K562 (cell line): ENCODE measurements at regions not wholly inside any gene's neighbourhood (a gene's known extent, or its start where the extent isn't known, plus 50 kb on each side); places are given as distances from the start of the nearest gene placed in this dataset.

Experiments
- ATAC-seq: fragments of 200-7000 bp; cut with Tn5 transposase; 3 replicates; pipeline ENCODE4 v1.9.1; 2020; ENCODE audit warnings: moderate library complexity
- BruUV-seq: library from RNA; stranded (reverse); fragments of 400-500 nt; replicated peaks from 2 replicates; lab custom pipeline; 2021; lab: Mats Ljungman, UMichigan
- CTCF ChIA-PET: fragments of 300-600 bp; formaldehyde crosslinking; extraction: SDS; loops from one replicate; lab custom pipeline; 2021; ENCODE audit warnings: low intra/inter-chr PET ratio; lab: Yijun Ruan, JAX
- POLR2A ChIA-PET: fragments of 300-600, 350-650 bp; sonication (Branson Sonifier 250); formaldehyde crosslinking; extraction: SDS; loops from one replicate; lab custom pipeline; 2021; ENCODE audit warnings: antibody characterized with exemption, inconsistent platforms; lab: Yijun Ruan, JAX
- DNase-seq, 4 experiments: peaks; one replicate each; pipeline versions ENCODE4 v3.0.0 to v3.0.0-alpha.2; 2011 to 2018; ENCODE audit warnings: low spot score in 3 of 4, mixed read lengths in 3 of 4; ENCODE audit errors: extremely low read depth in 1 of 4
- FAIRE-seq: peaks from 2 replicates; lab custom pipeline; 2011; peaks lifted over from hg19 to GRCh38; lab: Jason Lieb, UNC
- H2AFZ ChIP-seq: 2 replicates; pipeline ENCODE4 v1.6.0; 2011; ENCODE audit warnings: low read depth, low read length, control low read depth, inconsistent platforms
- H3K27ac ChIP-seq: fragments of 200-600 bp; 3 replicates; pipeline ENCODE4 v1.8.0; 2011; ENCODE audit warnings: low read depth, mild to moderate bottlenecking, control low read depth, inconsistent platforms, low read length, moderate library complexity, mixed read lengths; ENCODE audit errors: extremely low read depth
- H3K27me3 ChIP-seq, 2 experiments: fragments of 300-600 bp in 1 of 2; 2 replicates in 1 of 2; 3 replicates in 1 of 2; pipeline versions ENCODE4 v1.6.0 to v1.8.0; 2011; ENCODE audit warnings: inconsistent platforms in 2 of 2, low read length in 2 of 2, mild to moderate bottlenecking in 1 of 2, mixed read lengths in 1 of 2, moderate library complexity in 1 of 2; ENCODE audit not compliant: control insufficient read depth in 2 of 2, insufficient read depth in 2 of 2
- H3K36me3 ChIP-seq: fragments of 300-600 bp; 3 replicates; pipeline ENCODE4 v1.8.0; 2011; ENCODE audit warnings: mild to moderate bottlenecking, low read length, inconsistent platforms; ENCODE audit not compliant: control insufficient read depth, insufficient read depth
- H3K4me1 ChIP-seq, 2 experiments: fragments of 200-600 bp in 1 of 2; replicated peaks in 1 of 2; 2 replicates in 1 of 2; 3 replicates in 1 of 2; pipeline versions ENCODE4 v1.5.1 to v1.8.0; 2011; ENCODE audit warnings: inconsistent platforms in 2 of 2, low read length in 2 of 2, mild to moderate bottlenecking in 1 of 2, mixed read lengths in 1 of 2, moderate library complexity in 1 of 2; ENCODE audit not compliant: control insufficient read depth in 2 of 2, insufficient read depth in 2 of 2
- H3K4me2 ChIP-seq: 2 replicates; pipeline ENCODE4 v1.6.1; 2011; ENCODE audit warnings: low read length, control low read depth, inconsistent platforms, mixed read lengths; ENCODE audit not compliant: insufficient read depth
- H3K4me3 ChIP-seq: fragments of 200-600 bp; sonication (generic), shearing (Covaris generic); 2 replicates; pipeline ENCODE4 v1.5.1; 2016; ENCODE audit warnings: control low read depth, inconsistent platforms
- H3K79me2 ChIP-seq: fragments of 200-600 bp; 3 replicates; pipeline ENCODE4 v1.8.0; 2011; ENCODE audit warnings: low read length, inconsistent platforms; ENCODE audit not compliant: control insufficient read depth, insufficient read depth
- H3K9ac ChIP-seq, 2 experiments: 2 replicates each; pipeline versions ENCODE4 v1.6.0 to v1.6.1; 2011; ENCODE audit warnings: low read depth in 2 of 2, low read length in 2 of 2, control low read depth in 1 of 2, inconsistent platforms in 1 of 2, mild to moderate bottlenecking in 1 of 2, mixed read lengths in 1 of 2; ENCODE audit not compliant: insufficient read depth in 1 of 2
- H3K9me1 ChIP-seq: one replicate; pipeline ENCODE4 v1.6.0; 2011; ENCODE audit warnings: inconsistent platforms, mild to moderate bottlenecking, low read length, moderate library complexity; ENCODE audit not compliant: control insufficient read depth, insufficient read depth
- H3K9me3 ChIP-seq: replicated peaks from 2 replicates; pipeline ENCODE4 v1.5.1; 2011; ENCODE audit warnings: low read depth, low read length, inconsistent platforms; ENCODE audit not compliant: control insufficient read depth, insufficient read depth
- H4K20me1 ChIP-seq: replicated peaks from 2 replicates; pipeline ENCODE4 v1.6.1; 2011; ENCODE audit warnings: low read length, inconsistent platforms, mixed read lengths; ENCODE audit not compliant: control insufficient read depth, insufficient read depth
- FOXP4 ChIP-seq: sonication (generic); formaldehyde crosslinking; IDR thresholded peaks from 2 replicates; pipeline ENCODE4 v1.8.0; 2022; ENCODE audit warnings: mild to moderate bottlenecking, missing genetic modification reagents, borderline replicate concordance
- NEUROD1 ChIP-seq: fragments of 150-350 bp; IDR thresholded peaks from 2 replicates; pipeline ENCODE4 v1.6.1; 2014; ENCODE audit warnings: borderline replicate concordance, low read length, low read depth; ENCODE audit not compliant: partially characterized antibody
- NFE2 ChIP-seq: IDR thresholded peaks from 2 replicates; pipeline ENCODE4 v1.6.1; 2014; ENCODE audit warnings: antibody characterized with exemption, low read depth
- NFIX ChIP-seq: fragments of 250-450 bp; sonication (Bioruptor Pico); IDR thresholded peaks from 2 replicates; pipeline ENCODE4 v1.4.0; 2020; ENCODE audit warnings: low read depth, mild to moderate bottlenecking, moderate library complexity
- NR2C1 ChIP-seq, 2 experiments: fragments of 450-650 bp; IDR thresholded peaks; 2 replicates each; pipeline ENCODE4 v1.6.1; 2017; ENCODE audit warnings: mild to moderate bottlenecking in 2 of 2, antibody characterized with exemption in 1 of 2, inconsistent platforms in 1 of 2, missing compliant biosample characterization in 1 of 2, missing genetic modification characterization in 1 of 2
- POLR3G ChIP-seq: IDR thresholded peaks from 2 replicates; pipeline ENCODE4 v1.6.1; 2011; ENCODE audit not compliant: insufficient read length, insufficient replicate concordance; ENCODE audit errors: extremely low read depth
- SMARCA5 ChIP-seq: fragments of 450-650 bp; IDR thresholded peaks from 2 replicates; pipeline ENCODE4 v1.6.1; 2016
- TEAD1 ChIP-seq, 2 experiments: fragments of 450-650 bp in 1 of 2; sonication (generic) in 1 of 2; formaldehyde crosslinking; IDR thresholded peaks; 2 replicates each; pipeline versions ENCODE4 v1.4.0 to v1.8.0; 2020 to 2022; ENCODE audit warnings: mild to moderate bottlenecking in 2 of 2, missing genetic modification reagents in 1 of 2
- TFAM ChIP-seq: fragments of 250-450 bp; sonication (Bioruptor Pico); conservative IDR thresholded peaks from 2 replicates; pipeline ENCODE4 v1.5.0; 2021; ENCODE audit warnings: mild to moderate bottlenecking, moderate library complexity
- TFE3 ChIP-seq: fragments of 450-650 bp; formaldehyde crosslinking; IDR thresholded peaks from 2 replicates; pipeline ENCODE4 v1.4.0; 2020; ENCODE audit warnings: mild to moderate bottlenecking, mixed read lengths
- UBTF ChIP-seq, 2 experiments: IDR thresholded peaks; 2 replicates each; pipeline ENCODE4 v1.6.1; 2012; ENCODE audit warnings: improper control_type of control experiment in 2 of 2, low read depth in 2 of 2, low read length in 2 of 2, borderline replicate concordance in 1 of 2
- ZNF140 ChIP-seq: fragments of 250-450 bp; sonication (Bioruptor Pico); IDR thresholded peaks from 2 replicates; pipeline ENCODE4 v1.8.0; 2021; ENCODE audit warnings: moderate library complexity, mild to moderate bottlenecking, inconsistent platforms
- ZNF274 ChIP-seq: IDR thresholded peaks from 2 replicates; pipeline ENCODE4 v1.6.1; 2011; ENCODE audit warnings: low read depth, mild to moderate bottlenecking, low read length, moderate library complexity, borderline replicate concordance
- ZNF584 ChIP-seq: fragments of 200-800 bp; sonication (Bioruptor generic); IDR thresholded peaks from 2 replicates; pipeline ENCODE4 v1.6.1; 2016; ENCODE audit warnings: low read depth, mild to moderate bottlenecking, missing genetic modification characterization, missing compliant biosample characterization
- ZNF740 ChIP-seq, 3 experiments: fragments of 200-800 bp in 1 of 3; sonication (Bioruptor generic) in 1 of 3; sonication (generic) in 1 of 3; formaldehyde crosslinking in 1 of 3; IDR thresholded peaks; 2 replicates each; pipeline versions ENCODE4 v1.6.1 to v1.8.0; 2016 to 2022; ENCODE audit warnings: mild to moderate bottlenecking in 2 of 3, missing compliant biosample characterization in 2 of 3, missing genetic modification characterization in 2 of 3, missing genetic modification reagents in 1 of 3
- ZNF778 ChIP-seq: fragments of 450-650 bp; formaldehyde crosslinking; IDR thresholded peaks from 2 replicates; pipeline ENCODE4 v1.4.0; 2020; ENCODE audit warnings: mild to moderate bottlenecking, moderate library complexity
- WGBS: fragments of 100-300 bp; shearing (Covaris generic); methylation state at CpG from one replicate; pipeline ENCODE4 v1.1.6; 2016; ENCODE audit warnings: low coverage, mixed read lengths; ENCODE audit not compliant: insufficient coverage; ENCODE audit errors: missing lambda C conversion rate; 5-methylcytosine and 5-hydroxymethylcytosine counted together
- in situ Hi-C: fragments of 300-500 bp; cut with MboI; formaldehyde crosslinking; loops from 4 replicates; pipeline ENCODE4 v1.15.0; 2018; ENCODE audit warnings: inconsistent platforms, mixed read lengths
- intact Hi-C: fragments of 100-400 bp; cut with micrococcal nuclease; formaldehyde crosslinking; loops from 2 replicates; pipeline ENCODE4 v1.14.2; 2022

- Histone ChIP-seq H3K9me3 (no peaks in the 10 kb centered on the region), H3K9ac (no peak overlapping the region), H2AFZ (no peak overlapping the region), H3K9me1 (no peaks in the 10 kb centered on the region), H3K36me3 (no peaks in the 10 kb centered on the region), H3K4me3 (no peak overlapping the region), H3K79me2 (no peaks in the 10 kb centered on the region), H3K4me1 (no peaks in the 10 kb centered on the region), H3K27ac (no peak overlapping the region), H3K27me3 (no peaks in the 10 kb centered on the region), H3K4me2 (no peak overlapping the region), H4K20me1 (no peaks in the 10 kb centered on the region)
- 3% methylated on average over 6 of the region's 6 CpGs for WGBS
- in situ Hi-C loops = no loop called here
- BruUV-seq = no TSS peak
- no peak for FAIRE-seq
- ChIA-PET POLR2A (no interaction called here), CTCF (no interaction called here)
- no peak for ATAC-seq
- DNase-seq = no peak
- intact Hi-C loops = no loop called here
- no peak for TF ChIP-seq ZNF274
- no peak for TF ChIP-seq FOXP4 (CRISPR knock-in tag)
- no peak for TF ChIP-seq UBTF (IDR thresholded peaks at IDR 0.05; ENCODE audit: borderline replicate concordance in 1 of 2, low read depth in 2 of 2, low read length in 2 of 2)
- no peak for TF ChIP-seq SMARCA5
- TF ChIP-seq ZNF140 (CRISPR knock-in tag) = no peak
- no peak for TF ChIP-seq ZNF778 (CRISPR knock-in tag)
- no peak for TF ChIP-seq TEAD1 (CRISPR knock-in tag; IDR thresholded peaks at IDR 0.05)
- TF ChIP-seq TFE3 = no peak
- TF ChIP-seq NFE2 = no peak
- TF ChIP-seq NR2C1 (IDR thresholded peaks at IDR 0.05) = no peak
- no peak for TF ChIP-seq NR2C1 (tag; IDR thresholded peaks at IDR 0.05)
- TF ChIP-seq NFIX (CRISPR knock-in tag) = no peak
- no peak for TF ChIP-seq ZNF740 (CRISPR knock-in tag; IDR thresholded peaks at IDR 0.05)
- no peak for TF ChIP-seq ZNF740 (tag; IDR thresholded peaks at IDR 0.05)
- TF ChIP-seq ZNF584 (CRISPR knock-in tag) = no peak
- TF ChIP-seq NEUROD1 = no peak
- no peak for TF ChIP-seq TFAM
- TF ChIP-seq POLR3G = no peak
These were observed 1602.0 kb upstream of the LRRTM3 start for GRCh38 chr10:65323802-65324201.
